A673 (cell line): ENCODE measurements at regions not wholly inside any gene's neighbourhood (a gene's known extent, or its start where the extent isn't known, plus 50 kb on each side); places are given as distances from the start of the nearest gene placed in this dataset.

Experiments used
- CTCF ChIP-seq: fragments of 300-800, 200-600 bp; sonication (generic); conservative IDR thresholded peaks from 2 replicates; pipeline ENCODE4 v1.5.1; 2017; ENCODE audit warnings: low read depth, mild to moderate bottlenecking, antibody characterized with exemption, low read length, moderate library complexity, mixed read lengths
- EZH2 ChIP-seq: fragments of 200-600 bp; sonication (generic); IDR thresholded peaks from 2 replicates; pipeline ENCODE4 v1.6.1; 2017; ENCODE audit warnings: borderline replicate concordance, low read depth, mild to moderate bottlenecking, mixed read lengths, antibody characterized with exemption, low read length; ENCODE audit not compliant: poor library complexity, severe bottlenecking

DNA sequence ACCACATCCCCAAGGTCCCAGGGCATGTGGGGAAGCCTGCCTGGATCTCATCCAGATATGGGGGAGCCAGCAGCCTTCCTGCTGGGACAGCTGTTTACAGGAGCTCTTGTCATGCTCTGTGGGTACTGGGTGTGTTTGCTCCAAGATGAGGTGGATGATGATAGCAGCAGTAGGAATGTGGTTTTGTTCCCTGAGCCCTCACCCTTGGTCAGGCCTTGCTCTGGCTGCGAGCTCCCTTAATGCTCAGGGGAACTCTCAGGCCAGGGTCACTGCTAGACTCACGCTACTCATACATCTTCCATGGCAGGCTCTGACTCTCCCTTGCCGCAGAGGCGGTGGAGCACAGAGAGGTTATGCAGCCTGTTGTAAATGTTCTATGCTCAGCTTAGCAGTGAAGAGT, 990.3 kb downstream of the AACS start:
- TF ChIP-seq CTCF (no peak), EZH2 (no peak)
